Esophagus muscularis mucosa (tissue), 4 donors: ENCODE measurements at regions not wholly inside any gene's neighbourhood (a gene's known extent, or its start where the extent isn't known, plus 50 kb on each side); places are given as distances from the start of the nearest gene placed in this dataset.

Source experiments
- DNase-seq: peaks from one replicate; pipeline ENCODE4 v3.0.0-alpha.2; 2017; ENCODE audit errors: extremely low spot score
- H3K27ac ChIP-seq, 4 donors: fragments of 200-600 bp; sonication (generic); replicated peaks in 1 of 4; 1 replicate in 3 of 4; 2 replicates in 1 of 4; pipeline ENCODE4 v1.5.1; 2016 to 2019; ENCODE audit warnings: mild to moderate bottlenecking in 1 of 4
- H3K27me3 ChIP-seq, 4 donors: fragments of 200-600 bp; sonication (generic); one replicate each; pipeline versions ENCODE4 v1.5.1 to v1.6.0; 2016 to 2019
- H3K36me3 ChIP-seq, 4 donors: fragments of 200-600 bp; sonication (generic); one replicate each; pipeline ENCODE4 v1.5.1; 2016 to 2019
- H3K4me1 ChIP-seq, 4 donors: fragments of 200-600 bp; sonication (generic); one replicate each; pipeline ENCODE4 v1.5.1; 2016 to 2019
- H3K4me3 ChIP-seq, 4 donors: fragments of 200-600 bp; sonication (generic); 1 replicate in 2 of 4; 2 replicates in 2 of 4; pipeline ENCODE4 v1.5.1; 2016 to 2019; ENCODE audit warnings: mild to moderate bottlenecking in 4 of 4, moderate library complexity in 1 of 4
- H3K9me3 ChIP-seq, 4 donors: fragments of 200-600 bp; sonication (generic); 1 replicate in 3 of 4; 2 replicates in 1 of 4; pipeline ENCODE4 v1.5.1; 2016 to 2019
- CTCF ChIP-seq, 3 experiments: fragments of 200-600 bp in 2 of 3; fragments of 450-650 bp in 1 of 3; sonication (generic) in 2 of 3; IDR thresholded peaks; one replicate each; pipeline ENCODE4 v1.5.1; 2017 to 2019; ENCODE audit warnings: antibody characterized with exemption in 3 of 3, mild to moderate bottlenecking in 2 of 3, moderate library complexity in 1 of 3
- EP300 ChIP-seq: sonication (generic); formaldehyde crosslinking; IDR thresholded peaks from one replicate; pipeline ENCODE4 v1.6.1; 2017; ENCODE audit warnings: antibody characterized with exemption
- POLR2A ChIP-seq: fragments of 450-650 bp; IDR thresholded peaks from one replicate; pipeline ENCODE4 v1.6.1; 2017; ENCODE audit warnings: antibody characterized with exemption, moderate library complexity, mild to moderate bottlenecking, low read depth
- POLR2AphosphoS5 ChIP-seq, 2 donors: sonication (generic); formaldehyde crosslinking; IDR thresholded peaks; one replicate each; pipeline ENCODE4 v1.6.1; 2017; ENCODE audit warnings: antibody characterized with exemption in 2 of 2
- WGBS: methylation state at CpG from one replicate; pipeline ENCODE4 v1.1.5; 2018; 5-methylcytosine and 5-hydroxymethylcytosine counted together
- intact Hi-C: fragments of 100-400 bp; cut with DNase I; formaldehyde crosslinking; loops from one replicate; pipeline ENCODE4 v1.15.1; 2023

GRCh38 chr12:38154096-38155019, 162.2 kb upstream of the ALG10B start:
- Histone ChIP-seq H3K4me3 (no peak overlapping the region), H3K9me3 (peaks cover 0 to 3% (median 0%) of the 10 kb centered on the region in 4 donors), H3K36me3 (no peaks in the 10 kb centered on the region), H3K27me3 (peaks cover 0 to 15% (median 0%) of the 10 kb centered on the region in 4 donors), H3K4me1 (no peaks in the 10 kb centered on the region), H3K27ac (no peak overlapping the region)
- intact Hi-C loops = no loop called here
- DNase-seq = peak; percentile 89
- TF ChIP-seq EP300 = no peak
- no peak for TF ChIP-seq POLR2AphosphoS5 (IDR thresholded peaks at IDR 0.05)
- no peak for TF ChIP-seq CTCF (IDR thresholded peaks at IDR 0.05)
- no peak for TF ChIP-seq POLR2A
- WGBS = 88% methylated on average over 34 of the region's 39 CpGs

GRCh38 chr12:38155020-38155395, 161.6 kb upstream of the ALG10B start:
- TF ChIP-seq CTCF (IDR thresholded peaks at IDR 0.05) (no peak), EP300 (no peak), POLR2A (no peak)
- Histone ChIP-seq H3K27ac (no peak overlapping the region), H3K27me3 (peaks cover 0 to 15% (median 0%) of the 10 kb centered on the region in 4 donors), H3K9me3 (peaks cover 0 to 3% (median 0%) of the 10 kb centered on the region in 4 donors), H3K4me3 (no peak overlapping the region), H3K36me3 (no peaks in the 10 kb centered on the region), H3K4me1 (no peaks in the 10 kb centered on the region)
- DNase-seq = peak; percentile 87
- intact Hi-C loops = no loop called here
- WGBS = 74% methylated on average over 16 of the region's 16 CpGs

GRCh38 chr12:38155526-38156496, 160.8 kb upstream of the ALG10B start:
- Histone ChIP-seq H3K9me3 (peaks cover 0 to 3% (median 0%) of the 10 kb centered on the region in 4 donors), H3K27ac (no peak overlapping the region), H3K4me3 (no peak overlapping the region), H3K4me1 (no peaks in the 10 kb centered on the region), H3K27me3 (peaks cover 0 to 15% (median 0%) of the 10 kb centered on the region in 4 donors), H3K36me3 (no peaks in the 10 kb centered on the region)
- DNase-seq = peak; percentile 89
- intact Hi-C loops = no loop called here
- TF ChIP-seq CTCF (IDR thresholded peaks at IDR 0.05) (no peak), EP300 (no peak), POLR2A (no peak), POLR2AphosphoS5 (IDR thresholded peaks at IDR 0.05) (no peak)
- WGBS = 86% methylated on average over 52 of the region's 52 CpGs

- Histone ChIP-seq H3K9me3 (peaks cover 0 to 8% (median 0%) of the 10 kb centered on the region in 4 donors), H3K4me3 (no peak overlapping the region), H3K4me1 (no peaks in the 10 kb centered on the region), H3K27ac (no peak overlapping the region), H3K36me3 (no peaks in the 10 kb centered on the region), H3K27me3 (peaks cover 0 to 15% (median 0%) of the 10 kb centered on the region in 4 donors)
- DNase-seq = peak; percentile 87
- no peak for TF ChIP-seq EP300
- no peak for TF ChIP-seq POLR2A
- TF ChIP-seq POLR2AphosphoS5 (IDR thresholded peaks at IDR 0.05) = no peak
- no peak for TF ChIP-seq CTCF (IDR thresholded peaks at IDR 0.05)
- intact Hi-C loops = no loop called here
- WGBS = 87% methylated on average over 38 of the region's 39 CpGs
These were observed 159.9 kb upstream of the ALG10B start for GRCh38 chr12:38156497-38157245.
